ENCODE measurements at regions not wholly inside any gene's neighbourhood (a gene's known extent, or its start where the extent isn't known, plus 50 kb on each side); places are given as distances from the start of the nearest gene placed in this dataset.

GRCh38 chr10:33461295-33461640 lies 126.8 kb upstream of the NRP1 start:
- TF ChIP-seq CTCF (IDR thresholded peaks at IDR 0.05): no peak
- TF ChIP-seq POLR2AphosphoS5 (IDR thresholded peaks at IDR 0.05): no peak
- no peak for TF ChIP-seq POLR2A (IDR thresholded peaks at IDR 0.05)
